HG03457 (cell line): ENCODE measurements at regions not wholly inside any gene's neighbourhood (a gene's known extent, or its start where the extent isn't known, plus 50 kb on each side); places are given as distances from the start of the nearest gene placed in this dataset.

Source experiments
- ATAC-seq: cut with Tn5 transposase; IDR thresholded peaks from one replicate; pipeline ENCODE4 v1.9.1; 2021; ENCODE audit warnings: moderate number of reproducible peaks; ENCODE audit not compliant: unreplicated experiment

DNA sequence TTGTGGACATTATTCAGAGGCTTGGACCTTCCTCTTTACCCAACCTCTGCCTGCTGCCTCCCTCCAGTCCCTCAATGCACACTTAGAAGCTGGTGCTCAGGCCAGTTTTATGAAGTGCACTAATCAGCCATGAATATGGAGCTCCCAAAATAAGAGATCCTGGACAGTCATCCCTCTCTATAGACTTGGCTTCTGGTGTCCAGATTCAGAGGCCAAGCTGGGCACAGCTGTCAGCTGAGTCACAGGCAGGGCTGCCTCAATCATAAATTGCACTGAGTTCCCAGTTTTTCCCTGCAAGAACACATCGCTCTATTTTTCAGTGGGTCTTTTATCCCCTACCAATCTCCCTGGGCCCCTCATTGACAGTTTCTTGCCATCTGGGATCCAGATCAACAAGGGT, 161.7 kb upstream of the CADM1 start:
- no peak for ATAC-seq

DNA sequence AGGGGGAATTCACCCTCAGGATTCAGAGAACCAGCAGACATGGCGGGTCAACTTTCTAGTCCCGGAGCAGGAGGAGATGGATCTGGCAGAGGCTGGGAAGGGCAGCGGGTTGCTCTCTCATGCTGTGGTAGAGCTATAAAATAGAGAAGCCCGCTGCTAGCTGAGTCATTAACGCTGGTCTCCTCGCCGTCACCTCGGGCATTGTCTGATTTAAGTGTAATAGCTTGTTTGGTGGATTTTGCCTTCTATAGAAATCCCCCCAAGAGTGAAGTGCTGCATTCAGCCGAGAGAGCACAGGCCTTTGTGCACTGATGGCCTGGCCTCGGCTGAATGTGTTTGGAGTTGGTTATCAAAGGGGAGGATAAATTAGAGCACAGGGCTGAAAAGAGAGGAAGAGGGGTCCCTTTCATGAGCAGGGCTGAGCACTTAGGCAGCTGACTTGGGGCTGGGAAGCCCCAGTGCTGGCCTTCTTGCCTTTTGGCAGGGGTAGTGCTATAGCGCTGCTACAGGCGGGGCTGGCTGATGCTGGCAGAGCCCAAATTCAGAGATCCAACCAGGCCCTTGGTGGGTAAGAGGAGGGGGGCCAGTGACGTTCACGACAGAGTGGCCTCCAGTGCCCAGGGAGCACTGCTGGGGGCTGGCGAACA, 161.1 kb upstream of the CADM1 start:
- no peak for ATAC-seq

DNA sequence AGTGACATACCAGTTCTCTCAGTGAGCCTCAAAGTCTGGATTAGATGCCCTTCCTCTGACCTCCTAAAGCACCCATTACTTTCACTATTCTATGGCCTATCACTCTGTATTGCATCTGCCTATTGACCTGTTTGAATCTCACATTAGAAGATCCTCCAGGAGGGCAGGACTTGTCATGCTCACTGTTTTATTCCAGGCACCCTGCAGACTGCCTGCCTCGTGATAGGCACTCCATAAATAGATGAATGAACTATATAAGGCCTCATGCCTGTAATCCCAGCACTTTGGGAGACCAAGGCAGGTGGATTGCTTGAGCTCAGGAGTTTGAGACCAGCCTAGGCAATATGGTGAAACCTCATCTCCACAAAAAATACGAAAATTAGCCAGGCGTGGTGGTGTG, 160.1 kb upstream of the CADM1 start:
- no peak for ATAC-seq

DNA sequence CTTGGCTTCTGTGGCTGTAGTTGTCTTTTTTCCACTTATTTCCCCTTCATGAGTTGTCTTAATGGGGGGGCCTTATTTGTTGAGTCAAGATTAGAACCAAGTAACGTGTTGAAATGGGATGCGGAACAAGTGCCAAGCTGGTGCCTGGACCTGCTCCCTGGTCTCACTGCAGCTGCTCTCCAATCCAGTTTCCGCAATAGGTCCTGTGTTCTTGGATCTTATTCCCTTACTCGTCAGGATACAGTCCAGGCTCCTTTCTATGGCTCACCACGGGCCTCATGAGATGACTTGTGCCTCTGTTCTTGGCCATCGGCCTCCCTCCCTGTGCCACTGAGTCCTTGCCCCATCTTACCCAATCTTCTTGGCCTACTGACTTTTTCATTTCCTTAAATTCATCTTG, 159.6 kb upstream of the CADM1 start:
- ATAC-seq, result no peak

DNA sequence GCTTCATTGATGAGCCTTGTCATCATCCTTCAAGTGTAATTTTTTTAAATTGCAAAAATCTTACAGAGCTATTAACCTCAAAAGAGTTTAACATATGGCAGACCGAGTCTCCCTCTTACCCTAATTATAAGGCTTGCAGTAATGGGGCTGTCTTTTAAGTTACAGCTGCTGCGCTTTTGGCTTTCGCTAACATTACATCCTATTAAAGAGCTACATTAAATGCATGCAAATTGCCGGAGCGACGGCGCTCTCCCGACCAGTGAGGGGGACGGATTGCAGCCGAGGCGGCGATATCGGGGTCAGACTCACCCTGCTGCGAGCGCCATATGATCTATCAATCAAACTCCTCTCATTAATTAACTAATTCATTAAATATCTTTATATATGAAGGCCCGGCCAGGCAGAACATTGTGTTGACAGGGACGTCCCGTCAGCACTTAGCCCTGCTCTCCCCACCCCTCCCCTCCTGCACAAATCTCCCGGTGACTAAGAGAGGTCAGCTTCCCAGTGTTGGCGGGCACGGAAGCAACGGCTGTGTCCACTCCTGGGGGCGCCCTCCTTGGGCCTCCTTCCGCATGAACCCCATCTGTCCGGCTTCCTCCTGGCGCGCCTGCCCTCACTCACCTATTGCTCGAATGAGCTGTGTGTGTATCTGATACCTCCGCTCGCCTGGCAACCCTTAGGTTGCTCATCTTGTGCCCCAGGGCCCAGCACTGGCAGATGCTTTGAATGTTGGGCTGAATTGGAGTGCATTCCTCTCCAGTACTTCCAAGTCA, 156.0 kb upstream of the CADM1 start:
- no peak for ATAC-seq

DNA sequence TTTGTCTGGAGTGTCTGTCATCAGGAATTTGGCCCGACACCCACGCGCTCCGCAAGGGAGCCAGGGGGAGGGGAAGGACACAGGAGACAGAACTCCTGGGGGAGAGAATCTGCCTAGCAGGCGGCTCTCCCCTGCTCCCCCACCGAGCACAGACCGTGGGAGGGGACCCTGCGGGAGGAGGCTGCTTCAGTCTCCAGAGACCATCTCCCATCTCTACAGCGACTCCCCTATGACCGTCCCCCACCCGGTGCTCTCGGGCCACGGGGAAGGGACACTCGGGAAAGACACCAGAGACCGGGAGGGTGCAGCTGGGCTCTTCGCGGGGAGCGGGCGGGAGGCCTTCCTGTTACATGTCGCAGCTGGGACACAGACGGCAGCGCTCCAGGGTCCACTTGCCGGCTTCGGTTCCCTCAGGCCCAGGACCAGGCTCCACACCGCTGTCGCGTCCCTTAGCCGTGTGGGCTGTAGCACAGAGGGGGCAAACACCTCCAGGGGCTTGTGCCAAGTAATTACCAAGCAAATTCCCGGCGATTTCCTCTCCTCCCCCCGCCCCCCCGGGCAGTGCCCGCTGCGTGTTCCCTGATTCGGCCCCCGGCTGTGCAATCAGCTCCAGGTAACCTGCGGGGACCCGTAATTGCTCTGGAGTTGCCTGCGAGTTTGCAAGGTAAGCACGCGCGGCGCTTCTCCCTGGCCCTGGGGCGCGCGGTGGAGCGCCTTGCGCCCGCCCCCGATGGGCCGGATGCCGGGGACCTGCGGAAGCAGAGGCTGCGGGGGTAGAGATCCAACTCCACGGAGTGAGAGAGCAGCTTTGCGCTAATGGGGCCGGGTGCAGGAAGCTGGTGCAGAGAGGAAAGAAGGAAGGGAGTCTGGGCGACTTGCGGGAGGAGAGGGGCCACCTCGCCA, 155.1 kb upstream of the CADM1 start:
- no peak for ATAC-seq

DNA sequence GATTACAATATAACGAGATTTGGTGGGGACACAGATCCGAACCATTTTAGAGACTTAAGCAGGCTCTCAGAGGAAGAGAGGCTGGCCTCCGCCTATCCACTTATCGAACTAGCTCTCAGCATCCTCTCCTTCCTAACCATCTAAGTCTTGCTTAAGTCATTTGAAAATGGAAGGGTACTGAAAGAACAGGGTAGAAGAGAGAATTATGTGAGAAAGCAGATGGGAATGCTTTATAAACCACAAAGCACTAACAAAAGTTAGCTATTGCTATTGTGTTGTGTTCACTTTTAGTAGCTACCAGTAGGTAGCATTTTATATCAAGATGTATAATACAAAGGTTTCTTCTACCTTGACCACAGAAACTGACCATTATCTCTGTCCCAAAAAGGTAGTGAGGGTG, 153.4 kb upstream of the CADM1 start:
- no peak for ATAC-seq

DNA sequence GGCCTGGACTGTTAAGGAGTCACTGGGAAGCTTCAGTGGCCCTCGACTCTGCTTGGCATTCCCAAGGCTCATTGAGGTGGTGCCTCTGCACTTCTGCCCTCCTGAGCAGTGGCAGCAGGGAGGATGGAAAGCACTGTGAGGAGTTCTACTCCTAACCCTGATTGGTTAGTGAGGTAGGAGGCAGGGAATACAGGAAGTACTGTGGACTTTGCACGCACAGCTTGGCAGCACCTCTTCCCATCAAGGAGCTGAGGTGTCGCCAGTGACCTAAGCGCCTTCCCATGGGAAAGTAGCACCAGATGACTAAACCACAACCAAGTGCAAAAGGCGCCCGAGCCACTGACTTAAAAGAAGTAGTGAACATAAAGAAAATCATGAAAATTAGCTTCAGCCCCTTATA, 152.5 kb upstream of the CADM1 start:
- ATAC-seq, result no peak

DNA sequence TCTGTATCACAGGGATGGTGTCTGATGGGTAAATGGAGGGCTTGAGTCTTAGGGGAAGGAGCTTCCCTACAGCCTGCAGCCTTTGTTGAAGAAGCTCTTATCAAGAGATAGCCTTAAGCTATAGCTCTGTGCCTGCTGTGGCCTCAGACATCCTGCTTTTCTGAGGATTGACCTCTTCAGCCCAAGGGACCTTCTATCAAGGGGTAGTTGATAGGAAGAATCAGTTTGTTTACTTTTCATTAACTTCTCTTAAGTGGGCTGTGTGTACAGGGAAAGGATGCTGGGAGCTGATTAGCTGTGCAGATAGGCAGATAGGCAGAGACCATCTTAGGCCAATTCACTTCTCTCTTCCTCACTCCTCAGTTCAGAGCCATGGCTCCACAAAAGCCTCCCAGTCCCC, 151.8 kb upstream of the CADM1 start:
- ATAC-seq, result no peak

DNA sequence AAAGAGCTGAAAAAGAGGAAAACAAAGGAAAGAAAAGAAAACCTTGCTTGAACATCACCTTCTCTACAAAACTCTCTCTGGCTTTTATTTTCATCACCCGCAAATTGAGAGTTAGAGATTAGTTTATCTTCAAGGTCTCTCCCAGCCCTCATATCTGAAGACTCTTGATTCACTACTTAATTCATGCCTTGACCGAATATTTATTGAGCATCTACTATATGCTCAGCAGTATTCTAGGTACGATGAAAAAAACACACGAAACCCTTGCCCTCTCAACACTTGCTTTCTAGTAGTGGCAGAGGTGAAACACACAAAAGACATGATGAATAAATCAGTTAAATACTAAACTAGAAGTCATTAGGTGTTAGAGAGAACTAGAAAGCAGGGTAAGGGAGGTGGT, 150.6 kb upstream of the CADM1 start:
- no peak for ATAC-seq

DNA sequence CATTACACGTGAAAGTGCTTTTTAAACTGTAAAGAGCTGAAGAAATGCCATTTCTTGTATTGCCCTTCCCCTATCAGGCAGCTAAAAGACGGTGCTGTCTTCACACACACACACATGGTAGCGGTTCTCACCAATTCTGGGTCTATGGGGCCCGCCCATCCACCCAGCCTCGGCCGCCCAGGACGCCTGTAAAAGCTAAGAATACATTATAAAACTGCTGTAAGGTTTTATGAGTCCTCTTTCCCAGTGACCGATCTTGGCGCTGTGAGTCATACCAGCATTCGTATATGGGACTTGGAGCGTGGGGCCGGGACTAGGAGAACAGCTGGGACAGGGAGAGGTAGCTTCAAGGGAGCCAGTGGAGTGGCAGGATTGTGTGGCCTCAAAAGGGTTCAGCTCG, 149.7 kb upstream of the CADM1 start:
- no peak for ATAC-seq

DNA sequence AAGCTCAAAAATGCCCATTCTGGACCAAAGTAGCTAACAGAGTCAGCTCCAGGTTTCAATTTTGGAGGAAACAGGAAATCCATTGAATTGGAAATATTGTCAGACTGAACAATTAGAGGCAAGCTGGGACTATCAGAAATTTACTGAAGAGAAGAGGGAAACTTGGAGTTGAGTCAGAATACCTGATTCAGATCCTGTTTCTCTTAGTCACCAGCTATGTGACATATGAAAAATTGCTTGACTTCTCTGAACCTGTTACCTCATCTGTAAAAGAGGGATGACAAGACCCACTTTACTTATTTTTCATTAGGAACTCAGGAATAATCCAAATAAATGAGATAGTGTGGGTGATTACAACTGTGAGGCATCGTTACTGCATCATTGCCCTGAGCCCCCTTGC, 148.9 kb upstream of the CADM1 start:
- ATAC-seq, result no peak

DNA sequence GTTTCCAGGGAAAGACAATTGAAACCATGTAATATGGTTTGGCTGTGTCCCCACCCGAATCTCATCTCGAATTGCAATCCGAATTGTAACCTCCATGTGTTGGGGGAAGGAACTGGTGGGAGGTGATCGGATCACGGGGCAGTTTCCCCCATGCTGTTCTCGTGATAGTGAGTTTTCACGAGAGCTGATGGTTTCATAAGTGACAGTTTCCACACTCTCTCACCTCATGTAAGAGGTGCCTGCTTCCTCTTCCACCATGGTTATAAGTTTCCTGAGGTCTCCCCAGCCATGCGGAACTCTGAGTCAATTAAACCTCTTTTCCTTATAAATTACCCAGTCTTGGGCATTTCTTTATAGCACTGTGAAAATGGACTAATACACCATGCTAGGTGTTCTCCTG, 148.3 kb upstream of the CADM1 start:
- no peak for ATAC-seq

DNA sequence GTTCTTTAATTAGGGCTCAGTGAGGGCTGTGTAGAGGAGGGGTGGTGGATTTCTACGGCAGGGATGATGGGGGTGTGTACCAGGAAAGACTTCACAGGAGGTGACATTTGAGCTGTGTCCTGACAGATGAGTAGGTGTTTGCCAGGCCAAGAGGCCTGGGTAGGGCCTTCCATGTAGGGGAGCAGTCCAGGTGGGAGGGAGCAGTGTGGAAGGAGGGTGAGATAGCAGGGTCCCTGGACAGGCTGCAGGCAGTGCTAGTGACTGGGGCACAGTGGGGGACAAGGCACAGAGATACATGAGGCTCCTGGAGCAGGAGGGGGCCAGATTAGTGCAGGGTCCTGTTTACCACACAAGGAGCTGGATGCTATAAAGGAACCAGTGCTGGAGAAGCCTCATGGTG, 147.9 kb upstream of the CADM1 start:
- no peak for ATAC-seq

DNA sequence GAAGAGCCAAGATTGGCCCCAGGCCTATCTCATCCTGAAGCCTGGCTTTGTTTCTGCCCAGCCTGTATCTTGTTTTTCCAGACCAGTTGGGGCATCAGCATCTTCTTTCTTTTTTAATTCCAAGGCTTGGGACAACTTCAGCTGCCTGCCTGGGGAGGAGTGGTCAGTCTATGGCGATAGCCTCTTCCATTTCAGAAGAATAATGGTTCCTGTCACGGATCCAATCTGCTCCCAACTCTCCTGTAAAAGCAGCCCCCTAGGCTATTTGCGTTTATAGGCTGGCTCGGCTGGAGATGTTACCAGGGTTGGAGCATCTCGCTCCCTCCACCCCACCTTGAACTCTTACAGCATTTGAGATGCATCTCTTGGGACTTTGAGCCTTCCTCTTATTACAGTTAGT, 145.2 kb upstream of the CADM1 start:
- ATAC-seq, result no peak

DNA sequence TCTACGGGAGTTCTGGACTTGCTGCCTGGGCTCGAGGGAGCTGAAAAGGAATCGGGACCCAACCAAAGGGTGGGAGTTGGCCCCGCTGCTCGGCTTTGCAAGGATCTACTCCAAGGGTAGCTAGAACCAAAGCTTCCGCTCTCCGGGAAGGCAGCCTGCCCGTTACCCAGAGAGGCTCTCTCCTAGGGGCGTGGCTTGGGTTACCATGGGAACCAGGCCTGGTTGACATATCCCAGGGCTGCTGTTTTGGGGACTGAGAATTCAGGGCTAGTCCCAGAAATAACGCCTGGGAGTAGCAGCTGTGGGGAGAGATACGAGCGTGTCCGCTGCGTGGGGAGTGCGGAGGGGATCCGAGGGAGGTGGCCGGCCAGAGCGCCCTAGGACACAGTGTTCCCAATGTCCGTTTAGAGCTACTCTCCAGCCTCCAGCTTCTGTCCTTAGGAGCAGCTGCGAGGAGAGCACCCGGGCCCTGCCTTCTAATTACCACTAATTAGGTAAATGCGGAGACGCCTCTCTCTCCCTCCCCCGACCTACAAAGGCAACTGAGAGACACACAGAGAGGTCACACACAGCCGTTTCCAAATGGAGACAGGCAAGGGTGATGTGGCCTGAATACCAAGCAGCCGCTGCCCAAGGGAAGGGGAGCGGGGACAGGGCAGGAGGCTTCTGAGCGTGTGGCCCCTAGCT, 141.6 kb upstream of the CADM1 start:
- ATAC-seq, result no peak

DNA sequence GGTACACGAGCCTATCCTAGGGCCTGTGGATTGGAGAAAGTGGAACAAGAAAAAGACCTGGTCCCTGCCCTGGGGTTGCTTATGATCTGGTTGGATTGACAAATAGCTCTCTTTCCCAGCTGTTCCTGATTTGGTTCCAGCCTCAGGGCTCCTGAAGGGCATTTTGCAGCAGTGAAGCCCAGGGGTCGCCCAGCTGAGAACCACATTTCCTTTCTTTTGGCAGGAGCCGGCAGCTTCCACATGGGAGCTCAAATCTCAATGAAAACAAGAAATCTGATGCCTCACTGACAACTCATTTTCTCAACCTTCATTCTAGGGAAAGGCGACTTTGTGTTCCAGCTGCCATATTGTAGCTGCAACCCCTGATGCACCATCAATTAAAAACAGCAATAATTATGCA, 140.6 kb upstream of the CADM1 start:
- no peak for ATAC-seq

DNA sequence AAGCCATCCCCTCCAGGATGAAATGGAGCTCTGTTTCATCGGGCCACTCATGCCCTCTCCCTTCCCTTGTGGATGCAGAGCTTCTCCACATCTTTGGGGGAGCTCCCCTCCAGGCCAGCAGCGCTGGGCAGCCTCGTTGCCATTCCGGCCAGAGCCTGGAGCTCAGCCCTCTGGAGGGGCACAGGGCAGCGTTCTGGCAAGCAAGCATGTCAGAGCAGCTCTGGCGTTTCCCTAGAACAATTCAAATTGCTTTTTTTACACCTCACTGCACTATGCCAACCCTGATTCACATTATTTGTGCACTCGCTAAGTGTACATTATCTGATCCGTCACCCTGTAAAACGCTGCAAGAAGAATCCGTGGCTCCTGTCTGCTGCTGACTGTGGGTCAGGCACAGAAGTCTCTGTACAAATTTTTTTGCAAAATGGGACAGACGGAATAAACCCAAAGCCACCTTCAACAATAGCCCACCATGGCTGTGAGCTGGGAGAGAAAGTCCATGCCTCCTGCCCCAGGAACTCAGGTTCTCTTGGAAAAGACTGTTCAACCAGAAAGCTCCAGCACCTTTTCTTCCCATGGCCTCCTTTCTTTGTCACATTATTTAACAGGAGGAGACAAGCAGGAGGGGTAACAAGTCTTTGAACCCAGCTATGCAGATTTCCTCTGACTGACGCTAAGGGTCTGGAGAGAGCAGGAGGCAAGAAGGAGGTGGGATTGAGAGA, 139.5 kb upstream of the CADM1 start:
- ATAC-seq, result no peak

DNA sequence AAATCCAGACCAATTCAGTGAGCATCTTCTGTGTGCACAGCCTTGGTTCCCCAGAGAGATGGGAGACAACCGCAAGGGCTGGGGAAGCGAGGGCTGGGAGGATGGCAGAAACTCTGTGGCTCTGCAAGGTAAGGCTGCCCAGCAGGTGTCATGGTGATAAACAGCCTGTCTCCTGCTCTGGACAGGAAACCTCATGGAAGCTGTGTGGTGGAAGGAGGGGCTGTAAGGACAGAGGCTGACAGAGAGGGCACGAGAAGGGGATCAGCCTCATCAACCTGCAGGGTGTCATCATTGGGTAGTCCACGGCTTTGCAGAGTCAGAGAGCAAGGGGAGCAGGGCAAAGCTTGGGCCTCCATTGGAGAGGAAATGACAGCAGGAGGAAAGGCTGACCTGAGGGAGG, 138.4 kb upstream of the CADM1 start:
- ATAC-seq, result no peak

DNA sequence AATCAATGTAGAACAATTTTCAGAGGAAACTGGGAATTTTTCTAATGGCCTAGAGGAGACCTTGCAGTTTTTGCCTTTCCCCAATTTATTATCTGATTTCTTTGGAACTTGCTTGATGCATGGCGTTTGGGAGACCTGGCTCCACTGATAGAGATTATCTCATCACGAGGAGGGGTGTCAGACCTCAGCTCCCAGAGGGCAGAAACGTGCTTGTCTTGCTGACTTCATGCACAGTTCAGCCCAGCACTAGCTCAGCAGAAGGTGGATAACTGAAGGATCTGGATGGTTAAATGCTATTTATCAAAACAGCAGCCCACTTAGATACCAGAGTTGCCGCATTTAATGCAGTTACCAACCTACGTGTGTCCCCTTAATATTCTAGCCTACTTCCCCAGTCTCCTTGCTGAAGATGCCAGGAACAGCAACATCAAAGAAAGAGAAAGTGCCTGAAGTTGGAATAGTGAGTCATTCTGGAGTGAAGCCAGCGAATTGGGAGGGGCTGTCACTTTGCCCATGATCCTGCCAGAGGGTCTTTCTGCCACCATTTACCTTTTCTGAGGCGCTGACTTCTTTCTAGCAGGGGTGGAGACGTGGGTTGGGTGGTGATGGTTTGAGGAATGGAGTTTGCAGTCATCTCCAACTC, 133.5 kb upstream of the CADM1 start:
- ATAC-seq, result no peak
